ENCODE measurements at regions not wholly inside any gene's neighbourhood (a gene's known extent, or its start where the extent isn't known, plus 50 kb on each side); places are given as distances from the start of the nearest gene placed in this dataset.

DNA sequence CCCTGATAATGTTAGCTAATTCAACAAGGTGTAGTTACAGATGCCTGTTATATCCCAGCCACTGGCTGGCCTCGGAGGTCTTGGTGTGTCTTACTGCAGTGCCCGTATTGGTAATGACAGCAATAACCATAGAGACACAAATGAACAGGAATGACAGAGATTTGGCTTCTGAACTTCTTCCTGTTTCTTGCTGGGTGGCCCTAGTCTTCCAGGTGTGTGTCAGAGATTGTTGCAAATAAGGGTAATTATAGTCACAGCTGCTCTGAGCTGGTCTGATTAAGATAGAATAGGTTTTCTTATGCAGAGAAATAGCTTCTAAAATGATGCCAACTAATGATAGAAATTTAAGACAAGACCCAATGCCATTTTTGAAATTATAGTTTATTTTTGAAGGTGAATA lies 64.1 kb upstream of the MAD2L1 start:
- POLR2A ChIA-PET: no interaction called here
- peaks cover 0 to under 1% (median 0%) of the 10 kb centered on the region in 3 donors for H3K9me3 Mint-ChIP-seq

More for the DNA sequence above, 64.1 kb upstream of the MAD2L1 start:
- CTCF ChIA-PET: no interaction called here
- WGBS (ENCODE audit: insufficient coverage): no CpG with 5 or more reads among the region's 2 CpGs
- Histone ChIP-seq H3K27ac (ENCODE audit: low read length) (no peak overlapping the region), H3K9me3 (no peaks in the 10 kb centered on the region), H3K4me1 (ENCODE audit: control insufficient read depth in 1 of 2, extremely low read depth in 1 of 2, insufficient read depth in 2 of 2, low read length in 2 of 2) (no peaks in the 10 kb centered on the region), H3K36me3 (ENCODE audit: control insufficient read depth in 2 of 2, extremely low read depth in 1 of 2, insufficient read depth in 1 of 2, low read length in 1 of 2) (no peaks in the 10 kb centered on the region), H3K4me3 (ENCODE audit: control insufficient read depth in 1 of 2, extremely low read depth in 1 of 2, low read length in 1 of 2) (no peak overlapping the region), H3K27me3 (replicated peaks in 1 of 2; ENCODE audit: control insufficient read depth in 2 of 2, extremely low read depth in 1 of 2, insufficient read depth in 2 of 2, low read length in 1 of 2) (no peaks in the 10 kb centered on the region)
- Mint-ChIP-seq H3K27me3 (peaks cover 3 to 4% of the 10 kb centered on the region in 2 donors), H3K4me1 (no peaks in the 10 kb centered on the region), H3K27ac (no peak overlapping the region), H3K36me3 (no peaks in the 10 kb centered on the region), H3K4me3 (no peak overlapping the region)
- no peak for DNase-seq
- no peak for ATAC-seq (replicated peaks in 1 of 4)
